ENCODE measurements at regions not wholly inside any gene's neighbourhood (a gene's known extent, or its start where the extent isn't known, plus 50 kb on each side); places are given as distances from the start of the nearest gene placed in this dataset.

GRCh38 chr10:127826154-127826725 is 66.5 kb downstream of the CLRN3 start:
- no peak for DNase-seq

GRCh38 chr10:127827354-127828140 is 65.2 kb downstream of the CLRN3 start:
- DNase-seq, result no peak
- no peak overlapping the region for H3K27ac Mint-ChIP-seq
- no peak for TF ChIP-seq CTCF (IDR thresholded peaks at IDR 0.05)
- no peak for ATAC-seq (ENCODE audit: low read depth)
- intact Hi-C loops (cut with micrococcal nuclease), result no loop called here
- H3K4me3 Mint-ChIP-seq, result no peak overlapping the region
- H3K27me3 Mint-ChIP-seq, result peaks cover 6% of the 10 kb centered on the region
- ChIA-PET CTCF (no interaction called here), POLR2A (no interaction called here)
- peaks cover under 1% of the 10 kb centered on the region for H3K9me3 Mint-ChIP-seq
- H3K36me3 Mint-ChIP-seq (ENCODE audit: low read depth), result no peaks in the 10 kb centered on the region
- no peaks in the 10 kb centered on the region for H3K4me1 Mint-ChIP-seq

More at GRCh38 chr10:127826154-127826725, 66.5 kb downstream of the CLRN3 start:
- no peaks in the 10 kb centered on the region for H3K4me1 Mint-ChIP-seq
- peaks cover 6% of the 10 kb centered on the region for H3K9me3 Mint-ChIP-seq
- H3K4me3 Mint-ChIP-seq, result no peak overlapping the region
- POLR2A ChIA-PET, result no interaction called here
- no peak for ATAC-seq (ENCODE audit: low read depth)
- H3K36me3 Mint-ChIP-seq (ENCODE audit: low read depth), result no peaks in the 10 kb centered on the region
- no peak for TF ChIP-seq CTCF (IDR thresholded peaks at IDR 0.05)
- CTCF ChIA-PET, result no interaction called here
- no peak overlapping the region for H3K27ac Mint-ChIP-seq
- intact Hi-C loops (cut with micrococcal nuclease), result no loop called here
- H3K27me3 Mint-ChIP-seq, result peaks cover 8% of the 10 kb centered on the region

All from activated B cell treated with CpG ODN at 0.5 μM for 24 hours (primary cell).